OCI-LY7 (cell line): ENCODE measurements at regions not wholly inside any gene's neighbourhood (a gene's known extent, or its start where the extent isn't known, plus 50 kb on each side); places are given as distances from the start of the nearest gene placed in this dataset.

Experiments
- BruUV-seq: library from RNA; stranded (reverse); fragments of 400-500 nt; replicated peaks from 2 replicates; lab custom pipeline; 2021; lab: Mats Ljungman, UMichigan
- CTCF ChIA-PET: fragments of 300-600 bp; sonication (Branson Sonifier 250); formaldehyde crosslinking; loops from one replicate; lab custom pipeline; 2022; ENCODE audit warnings: antibody characterized with exemption; ENCODE audit not compliant: unreplicated experiment; lab: Charles Lee
- POLR2A ChIA-PET: fragments of 300-600 bp; sonication (Branson Sonifier 250); formaldehyde crosslinking; loops from one replicate; lab custom pipeline; 2022; ENCODE audit warnings: antibody characterized with exemption; lab: Charles Lee
- DNase-seq: peaks from one replicate; pipeline ENCODE4 v3.0.0-alpha.2; 2015; ENCODE audit warnings: low spot score
- H2AFZ ChIP-seq: fragments of 200-600 bp; sonication (generic), shearing (Covaris generic); 2 replicates; pipeline ENCODE4 v1.6.1; 2014; ENCODE audit warnings: mild to moderate bottlenecking, antibody characterized with exemption, low read length, moderate library complexity
- H3K27ac ChIP-seq: fragments of 200-600 bp; sonication (generic); 2 replicates; pipeline ENCODE4 v1.5.1; 2014; ENCODE audit warnings: mixed run types, low read depth, mild to moderate bottlenecking, moderate library complexity, low read length, inconsistent platforms; ENCODE audit not compliant: poor library complexity, severe bottlenecking
- H3K36me3 ChIP-seq: fragments of 200-600 bp; sonication (generic); 2 replicates; pipeline ENCODE4 v1.6.1; 2014; ENCODE audit warnings: mild to moderate bottlenecking, antibody characterized with exemption, low read length, moderate library complexity, mixed read lengths; ENCODE audit not compliant: insufficient read depth
- H3K4me1 ChIP-seq: fragments of 200-600 bp; sonication (generic); 2 replicates; pipeline ENCODE4 v1.5.1; 2014; ENCODE audit warnings: mild to moderate bottlenecking, low read length; ENCODE audit not compliant: insufficient read depth, poor library complexity, severe bottlenecking
- H3K4me2 ChIP-seq: fragments of 200-600 bp; sonication (generic); 2 replicates; pipeline ENCODE4 v1.6.1; 2014; ENCODE audit warnings: mild to moderate bottlenecking, low read length
- H3K4me3 ChIP-seq: fragments of 200-600 bp; sonication (generic); 2 replicates; pipeline ENCODE4 v1.5.1; 2014; ENCODE audit warnings: mild to moderate bottlenecking, low read depth, low read length; ENCODE audit not compliant: poor library complexity, severe bottlenecking
- H3K79me2 ChIP-seq: fragments of 200-600 bp; sonication (generic); 2 replicates; pipeline ENCODE4 v1.6.1; 2016; ENCODE audit warnings: low read depth, mild to moderate bottlenecking, low read length, moderate library complexity, mixed read lengths; ENCODE audit not compliant: insufficient read depth
- H3K9me2 ChIP-seq: fragments of 200-600 bp; sonication (generic); 2 replicates; pipeline ENCODE4 v1.6.1; 2016; ENCODE audit warnings: mild to moderate bottlenecking, low read length, mixed read lengths; ENCODE audit not compliant: insufficient read depth
- H3K9me3 ChIP-seq: fragments of 200-600 bp; sonication (generic); 2 replicates; pipeline ENCODE4 v1.6.1; 2014; ENCODE audit warnings: mild to moderate bottlenecking, mixed run types, low read length, mixed read lengths
- H4K20me1 ChIP-seq: fragments of 200-600 bp; sonication (generic); 2 replicates; pipeline ENCODE4 v1.6.1; 2014; ENCODE audit warnings: mild to moderate bottlenecking, antibody characterized with exemption, low read length, moderate library complexity, mixed read lengths; ENCODE audit not compliant: insufficient read depth
- CTCF ChIP-seq: fragments of 200-600 bp; sonication (generic); conservative IDR thresholded peaks from 2 replicates; pipeline ENCODE4 v1.5.1; 2014; ENCODE audit warnings: mild to moderate bottlenecking, antibody characterized with exemption, low read length, moderate library complexity, mixed read lengths
- EZH2phosphoT487 ChIP-seq: fragments of 200-600 bp; sonication (generic); IDR thresholded peaks from 2 replicates; pipeline ENCODE4 v1.6.1; 2018; ENCODE audit warnings: low read depth, borderline replicate concordance, mild to moderate bottlenecking, mixed run types, antibody characterized with exemption, low read length, moderate library complexity, mixed read lengths
- intact Hi-C: fragments of 100-400 bp; cut with micrococcal nuclease; formaldehyde crosslinking; loops from one replicate; pipeline ENCODE4 v1.10.0; 2022; ENCODE audit not compliant: unreplicated experiment

GRCh38 chr12:34340534-34341361 lies 318.5 kb downstream of the ALG10 start:
- Histone ChIP-seq H3K27ac (no peak overlapping the region), H3K36me3 (no peaks in the 10 kb centered on the region), H2AFZ (no peak overlapping the region), H3K4me2 (no peak overlapping the region), H3K4me1 (no peaks in the 10 kb centered on the region), H3K4me3 (no peak overlapping the region), H4K20me1 (no peaks in the 10 kb centered on the region), H3K79me2 (no peaks in the 10 kb centered on the region), H3K9me2 (no peaks in the 10 kb centered on the region), H3K9me3 (no peaks in the 10 kb centered on the region)
- ChIA-PET CTCF (no interaction called here), POLR2A (no interaction called here)
- no TSS peak for BruUV-seq
- TF ChIP-seq CTCF: no peak
- TF ChIP-seq EZH2phosphoT487: no peak
- no peak for DNase-seq
- intact Hi-C loops: no loop called here

GRCh38 chr12:34341362-34341733 lies 319.1 kb downstream of the ALG10 start:
- Histone ChIP-seq H3K9me2 (no peaks in the 10 kb centered on the region), H3K79me2 (no peaks in the 10 kb centered on the region), H4K20me1 (no peaks in the 10 kb centered on the region), H3K9me3 (no peaks in the 10 kb centered on the region), H2AFZ (no peak overlapping the region), H3K36me3 (no peaks in the 10 kb centered on the region), H3K4me1 (no peaks in the 10 kb centered on the region), H3K4me3 (no peak overlapping the region), H3K27ac (no peak overlapping the region), H3K4me2 (no peak overlapping the region)
- intact Hi-C loops: no loop called here
- ChIA-PET CTCF (no interaction called here), POLR2A (no interaction called here)
- TF ChIP-seq EZH2phosphoT487: no peak
- TF ChIP-seq CTCF: no peak
- no TSS peak for BruUV-seq
- DNase-seq: no peak

- Histone ChIP-seq H3K4me3 (no peak overlapping the region), H3K36me3 (no peaks in the 10 kb centered on the region), H3K27ac (no peak overlapping the region), H3K4me2 (no peak overlapping the region), H4K20me1 (no peaks in the 10 kb centered on the region), H3K9me2 (no peaks in the 10 kb centered on the region), H3K79me2 (no peaks in the 10 kb centered on the region), H3K4me1 (no peaks in the 10 kb centered on the region), H3K9me3 (no peaks in the 10 kb centered on the region), H2AFZ (no peak overlapping the region)
- no peak for DNase-seq
- BruUV-seq: no TSS peak
- ChIA-PET CTCF (no interaction called here), POLR2A (no interaction called here)
- no peak for TF ChIP-seq EZH2phosphoT487
- no peak for TF ChIP-seq CTCF
- intact Hi-C loops: no loop called here
Measured at GRCh38 chr12:34342048-34342447, 319.8 kb downstream of the ALG10 start.
